ENCODE measurements at regions not wholly inside any gene's neighbourhood (a gene's known extent, or its start where the extent isn't known, plus 50 kb on each side); places are given as distances from the start of the nearest gene placed in this dataset.

- TF ChIP-seq CTCF (IDR thresholded peaks at IDR 0.05) (no peak), POLR2A (IDR thresholded peaks at IDR 0.05) (no peak)
Measured at GRCh38 chr10:44064317-44064716, 320.6 kb downstream of the CXCL12 start.
